Smooth muscle cell (in vitro differentiated cells): ENCODE measurements at regions not wholly inside any gene's neighbourhood (a gene's known extent, or its start where the extent isn't known, plus 50 kb on each side); places are given as distances from the start of the nearest gene placed in this dataset.

Experiments used
- DNase-seq: peaks from one replicate; lab custom pipeline; 2025; ENCODE audit not compliant: unreplicated experiment; lab: John Stamatoyannopoulos, UW
- H2AFZ ChIP-seq: fragments of 200-600 bp; sonication (generic); 2 replicates; pipeline ENCODE4 v1.6.0; 2016; ENCODE audit warnings: antibody characterized with exemption, low read depth, mild to moderate bottlenecking
- H3F3A ChIP-seq: fragments of 200-600 bp; sonication (generic); 2 replicates; pipeline ENCODE4 v1.6.0; 2017; ENCODE audit warnings: antibody characterized with exemption, low read depth
- H3K27ac ChIP-seq: fragments of 200-600 bp; sonication (generic); 2 replicates; pipeline ENCODE4 v1.5.1; 2016; ENCODE audit warnings: low read depth, mild to moderate bottlenecking
- H3K27me3 ChIP-seq: fragments of 200-600 bp; sonication (generic); 2 replicates; pipeline ENCODE4 v1.6.1; 2016; ENCODE audit warnings: low read depth, mild to moderate bottlenecking
- H3K36me3 ChIP-seq: fragments of 200-600 bp; sonication (generic); 2 replicates; pipeline ENCODE4 v1.5.1; 2016; ENCODE audit warnings: low read depth
- H3K4me1 ChIP-seq: fragments of 200-600 bp; sonication (generic); 2 replicates; pipeline ENCODE4 v1.5.1; 2016; ENCODE audit warnings: low read depth
- H3K4me2 ChIP-seq: fragments of 200-600 bp; sonication (generic); 2 replicates; pipeline ENCODE4 v1.6.0; 2016; ENCODE audit warnings: mild to moderate bottlenecking
- H3K4me3 ChIP-seq: fragments of 200-600 bp; sonication (generic); 2 replicates; pipeline ENCODE4 v1.5.1; 2016; ENCODE audit warnings: mild to moderate bottlenecking
- H3K79me2 ChIP-seq: fragments of 200-600 bp; sonication (generic); 2 replicates; pipeline ENCODE4 v1.6.0; 2016; ENCODE audit warnings: low read depth, mild to moderate bottlenecking
- H3K9ac ChIP-seq: fragments of 200-600 bp; sonication (generic); 2 replicates; pipeline ENCODE4 v1.6.0; 2016; ENCODE audit warnings: low read depth
- H3K9me3 ChIP-seq: fragments of 200-600 bp; sonication (generic); replicated peaks from 2 replicates; pipeline ENCODE4 v1.5.1; 2016; ENCODE audit warnings: low read depth
- H4K20me1 ChIP-seq: fragments of 200-600 bp; sonication (generic); 2 replicates; pipeline ENCODE4 v1.6.0; 2016; ENCODE audit warnings: low read depth
- CTCF ChIP-seq: fragments of 200-600 bp; sonication (generic); IDR thresholded peaks from 2 replicates; pipeline ENCODE4 v1.5.1; 2017; ENCODE audit warnings: borderline replicate concordance, mild to moderate bottlenecking, antibody characterized with exemption; ENCODE audit not compliant: insufficient read depth, poor library complexity, severe bottlenecking
- WGBS: methylation state at CpG from one replicate; pipeline ENCODE4 v1.1.7; 2016; ENCODE audit warnings: low lambda C conversion rate; 5-methylcytosine and 5-hydroxymethylcytosine counted together

- Histone ChIP-seq H3F3A (no peaks in the 10 kb centered on the region), H4K20me1 (no peaks in the 10 kb centered on the region), H3K27me3 (no peaks in the 10 kb centered on the region), H3K36me3 (no peaks in the 10 kb centered on the region), H3K9ac (no peak overlapping the region), H3K4me1 (peaks cover 2% of the 10 kb centered on the region), H3K9me3 (no peaks in the 10 kb centered on the region), H3K79me2 (no peaks in the 10 kb centered on the region), H3K4me3 (no peak overlapping the region), H2AFZ (no peak overlapping the region), H3K27ac (no peak overlapping the region), H3K4me2 (no peak overlapping the region)
- no peak for TF ChIP-seq CTCF
- no peak for DNase-seq
- WGBS, result 95% methylated on average over 6 of the region's 6 CpGs
These were observed 78.8 kb downstream of the GADD45G start for GRCh38 chr9:89683626-89684025.

- Histone ChIP-seq H3F3A (no peaks in the 10 kb centered on the region), H3K4me3 (no peak overlapping the region), H2AFZ (no peak overlapping the region), H3K36me3 (no peaks in the 10 kb centered on the region), H3K9ac (no peak overlapping the region), H3K27ac (no peak overlapping the region), H4K20me1 (no peaks in the 10 kb centered on the region), H3K9me3 (no peaks in the 10 kb centered on the region), H3K27me3 (no peaks in the 10 kb centered on the region), H3K4me1 (no peaks in the 10 kb centered on the region), H3K4me2 (no peak overlapping the region), H3K79me2 (no peaks in the 10 kb centered on the region)
- 93% methylated on average over 4 of the region's 4 CpGs for WGBS
- no peak for DNase-seq
- no peak for TF ChIP-seq CTCF
These were observed 79.4 kb downstream of the GADD45G start for GRCh38 chr9:89684218-89684617.

- Histone ChIP-seq H4K20me1 (no peaks in the 10 kb centered on the region), H3K4me3 (no peak overlapping the region), H3F3A (no peaks in the 10 kb centered on the region), H3K36me3 (no peaks in the 10 kb centered on the region), H3K9ac (no peak overlapping the region), H3K9me3 (no peaks in the 10 kb centered on the region), H3K27me3 (no peaks in the 10 kb centered on the region), H2AFZ (no peak overlapping the region), H3K4me2 (no peak overlapping the region), H3K27ac (no peak overlapping the region), H3K4me1 (no peaks in the 10 kb centered on the region), H3K79me2 (no peaks in the 10 kb centered on the region)
- no peak for TF ChIP-seq CTCF
- no peak for DNase-seq
- 95% methylated on average over 18 of the region's 18 CpGs for WGBS
These were observed 80.3 kb downstream of the GADD45G start for GRCh38 chr9:89684912-89685636.

- TF ChIP-seq CTCF, result no peak
- DNase-seq, result no peak
- no peaks in the 10 kb centered on the region for H3F3A ChIP-seq
- no peak overlapping the region for H3K27ac ChIP-seq
- H3K4me1 ChIP-seq, result no peaks in the 10 kb centered on the region
- WGBS, result 89% methylated on average over 9 of the region's 9 CpGs
- H3K9me3 ChIP-seq, result no peaks in the 10 kb centered on the region
- no peak overlapping the region for H3K9ac ChIP-seq
- H4K20me1 ChIP-seq, result no peaks in the 10 kb centered on the region
- no peak overlapping the region for H3K4me2 ChIP-seq
- no peak overlapping the region for H2AFZ ChIP-seq
- no peaks in the 10 kb centered on the region for H3K79me2 ChIP-seq
- H3K36me3 ChIP-seq, result no peaks in the 10 kb centered on the region
- H3K27me3 ChIP-seq, result no peaks in the 10 kb centered on the region
- no peak overlapping the region for H3K4me3 ChIP-seq
These were observed 80.9 kb downstream of the GADD45G start for GRCh38 chr9:89685698-89686097.
